EL (cell line): ENCODE measurements at regions not wholly inside any gene's neighbourhood (a gene's known extent, or its start where the extent isn't known, plus 50 kb on each side); places are given as distances from the start of the nearest gene placed in this dataset.

Source experiments
- DNase-seq: peaks from one replicate; pipeline ENCODE4 v3.0.0-alpha.2; 2016

DNA sequence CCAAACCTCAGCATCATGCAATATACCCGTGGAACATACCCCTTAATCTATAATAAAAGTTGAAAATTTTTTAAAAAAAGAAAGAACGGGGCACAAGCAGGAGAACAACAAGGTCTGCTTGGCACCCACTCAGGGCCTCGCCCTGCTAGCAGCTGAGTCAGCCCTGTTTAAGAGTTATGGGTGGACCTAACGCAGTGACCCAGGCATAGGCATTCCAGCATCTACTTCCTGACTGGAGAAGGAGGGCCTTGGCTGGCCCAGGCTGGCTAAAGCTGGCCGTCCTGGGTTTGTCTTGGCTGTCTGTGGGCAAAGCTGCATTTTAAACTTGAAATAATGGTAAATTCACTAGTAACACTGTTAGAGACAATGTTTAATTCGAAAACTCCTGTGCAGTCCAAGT is 236.7 kb upstream of the PGRMC2 start:
- peak; percentile 89 for DNase-seq

DNA sequence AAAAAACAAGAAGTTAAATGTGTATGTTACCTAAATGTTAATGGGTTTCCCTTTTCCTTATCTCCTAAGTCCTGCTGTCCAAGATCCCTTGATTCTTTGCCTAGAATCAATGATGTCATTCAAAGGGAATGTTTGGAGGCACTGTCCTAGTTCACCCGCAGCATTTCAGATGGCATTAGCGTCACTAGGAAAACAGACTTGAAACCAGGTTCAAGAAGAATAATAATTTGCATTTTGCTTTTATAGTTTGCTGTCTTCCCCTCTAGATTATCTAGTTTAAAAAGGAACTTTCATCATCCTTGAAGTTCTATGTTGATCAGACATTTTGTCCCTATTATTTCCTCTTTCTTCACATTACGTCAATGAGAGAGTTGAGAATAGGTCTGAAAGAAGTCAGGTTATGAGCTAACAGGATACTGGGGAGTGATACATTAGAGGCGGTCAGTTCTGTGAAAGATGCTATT is 234.1 kb upstream of the PGRMC2 start:
- DNase-seq: peak; percentile 80

GRCh38 chr4:128521156-128521555 is 233.5 kb upstream of the PGRMC2 start:
- no peak for DNase-seq

GRCh38 chr4:128519163-128519830 is 231.7 kb upstream of the PGRMC2 start:
- no peak for DNase-seq

- DNase-seq: peak; percentile 97
These were observed 230.3 kb upstream of the PGRMC2 start for GRCh38 chr4:128517739-128518510.

- DNase-seq: peak; percentile 59
These were observed 229.6 kb upstream of the PGRMC2 start for GRCh38 chr4:128517096-128517738.

- DNase-seq: peak; percentile 53
These were observed 228.8 kb upstream of the PGRMC2 start for GRCh38 chr4:128516301-128516969.

DNA sequence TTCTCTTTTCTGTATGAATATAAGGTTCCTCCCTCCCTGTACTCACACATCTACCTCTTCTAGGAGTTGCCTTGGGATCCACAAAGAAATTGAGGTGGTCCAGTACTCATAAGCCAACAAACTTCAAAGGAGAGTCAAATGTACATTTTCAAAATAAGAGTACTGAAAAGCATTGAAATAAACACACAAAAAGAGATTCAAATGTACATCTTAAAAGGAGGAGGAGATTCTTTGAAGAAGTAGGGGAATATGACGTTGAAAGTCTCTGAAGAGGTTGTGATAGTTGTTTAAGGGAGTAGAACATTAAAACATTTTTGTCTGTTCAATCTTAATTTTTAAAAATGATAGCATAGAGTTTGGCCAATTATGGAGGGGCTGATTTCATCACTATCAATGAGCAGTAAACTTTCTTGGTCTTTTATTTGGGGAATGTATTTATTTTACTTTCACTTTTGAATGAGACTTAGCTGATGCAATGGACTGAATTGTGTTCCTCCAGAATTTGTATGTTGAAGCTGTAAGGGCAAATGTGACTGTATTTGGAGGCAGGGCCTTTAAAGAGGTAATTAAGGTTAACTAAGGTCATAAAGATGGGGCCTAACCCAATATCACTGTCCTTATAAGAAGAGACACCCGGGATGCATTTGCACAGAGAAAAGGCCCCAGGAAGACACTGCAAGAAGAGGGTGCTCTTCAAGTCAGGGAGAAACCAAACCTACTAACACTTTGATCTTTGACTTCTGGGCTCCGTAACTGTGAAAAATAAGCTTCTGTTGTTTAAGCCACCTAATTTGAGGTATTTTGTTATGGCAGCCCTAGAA is 226.3 kb upstream of the PGRMC2 start:
- no peak for DNase-seq

DNA sequence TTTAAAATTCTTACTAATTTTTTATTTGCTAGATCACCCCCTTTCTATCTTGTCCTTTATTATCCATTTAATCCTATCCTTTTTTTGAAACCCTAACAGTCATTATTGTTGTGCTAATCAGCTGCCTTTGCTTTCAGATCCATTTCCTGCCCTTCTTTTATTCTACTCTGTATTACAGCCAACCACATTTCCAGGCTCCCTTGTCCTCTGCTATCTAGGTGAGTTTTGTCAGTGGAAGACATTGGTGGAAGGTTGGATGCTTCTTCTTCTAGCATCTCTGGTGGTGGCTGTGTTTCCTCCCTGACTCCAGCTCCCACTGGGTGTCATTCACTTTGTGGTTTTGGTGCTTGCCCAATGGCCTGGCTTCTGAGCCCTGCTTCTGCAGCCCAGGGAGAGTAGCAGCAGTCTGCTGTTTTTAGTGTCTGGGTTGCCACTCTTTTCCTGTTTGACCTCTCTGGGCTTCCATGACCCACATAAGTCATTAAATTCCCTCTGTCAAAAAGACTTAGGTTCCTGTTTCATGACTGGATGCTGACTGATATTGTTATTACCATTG is 225.2 kb upstream of the PGRMC2 start:
- DNase-seq: peak; percentile 47

GRCh38 chr4:128512161-128512560 is 224.5 kb upstream of the PGRMC2 start:
- peak; percentile 53 for DNase-seq

- DNase-seq: no peak
These were observed 223.2 kb upstream of the PGRMC2 start for GRCh38 chr4:128510850-128511249.

DNA sequence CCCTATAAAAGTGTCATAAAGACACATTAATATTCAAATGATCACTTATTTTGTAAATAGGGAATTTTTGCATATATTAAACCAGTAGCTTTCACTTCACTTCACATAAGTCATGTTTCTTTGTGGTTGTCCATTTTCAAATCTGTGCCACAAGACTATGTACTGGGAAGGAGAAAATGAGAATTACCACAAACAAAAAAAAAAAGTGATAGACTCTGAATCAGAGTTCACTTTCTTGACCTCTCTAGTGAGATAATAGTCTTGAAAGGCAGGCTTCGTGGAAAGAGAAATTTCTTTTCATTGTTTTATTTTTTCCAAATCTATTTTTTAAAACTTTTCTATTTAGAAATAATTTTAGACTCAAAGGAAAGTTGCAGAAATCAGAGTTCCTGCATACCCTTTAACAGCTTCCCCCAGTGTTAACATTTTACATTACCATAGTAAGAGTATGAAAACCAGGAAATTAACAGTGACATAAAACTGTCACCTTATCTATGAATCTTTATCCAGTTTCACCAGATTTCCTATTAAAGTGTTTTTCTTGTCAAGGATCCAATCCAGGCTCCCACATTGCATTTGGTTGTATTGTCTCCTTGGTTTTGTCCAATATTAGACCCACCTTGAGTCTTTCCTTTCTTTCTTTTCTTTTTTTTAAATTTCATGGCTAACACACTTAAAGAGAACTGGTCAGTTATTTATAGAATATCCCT is 215.4 kb upstream of the PGRMC2 start:
- DNase-seq: no peak

- DNase-seq: no peak
These were observed 213.6 kb upstream of the PGRMC2 start for GRCh38 chr4:128501239-128501638.

DNA sequence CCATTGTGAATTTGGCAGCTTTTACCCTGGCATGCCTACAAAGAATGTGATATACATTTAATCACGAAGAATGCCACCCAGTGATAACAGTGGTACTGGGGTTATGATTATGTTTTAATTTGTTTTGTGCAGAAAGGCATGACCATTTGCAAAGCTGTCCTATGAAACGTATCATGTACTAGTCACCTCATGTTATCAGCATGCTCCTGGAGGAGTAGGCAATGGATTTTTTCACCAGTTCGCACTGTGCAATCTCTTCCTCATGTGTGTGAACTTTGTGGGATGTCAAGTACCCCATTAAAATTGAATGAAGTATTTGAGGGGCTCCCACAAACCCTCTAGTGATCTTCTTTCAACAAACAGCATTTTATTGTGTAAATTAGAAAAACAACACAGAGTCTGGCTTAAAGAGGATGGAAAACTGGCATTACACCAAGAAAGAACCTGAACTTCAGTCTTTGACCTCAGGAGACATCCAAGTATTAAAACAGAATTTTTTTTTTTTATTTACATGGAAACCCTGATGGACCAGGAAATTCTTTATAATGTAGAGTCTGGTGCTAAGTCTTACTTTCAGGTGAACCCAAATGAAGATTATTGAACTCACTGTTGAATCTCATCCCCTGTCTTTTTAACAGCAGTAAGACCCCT is 200.6 kb upstream of the PGRMC2 start:
- no peak for DNase-seq

DNA sequence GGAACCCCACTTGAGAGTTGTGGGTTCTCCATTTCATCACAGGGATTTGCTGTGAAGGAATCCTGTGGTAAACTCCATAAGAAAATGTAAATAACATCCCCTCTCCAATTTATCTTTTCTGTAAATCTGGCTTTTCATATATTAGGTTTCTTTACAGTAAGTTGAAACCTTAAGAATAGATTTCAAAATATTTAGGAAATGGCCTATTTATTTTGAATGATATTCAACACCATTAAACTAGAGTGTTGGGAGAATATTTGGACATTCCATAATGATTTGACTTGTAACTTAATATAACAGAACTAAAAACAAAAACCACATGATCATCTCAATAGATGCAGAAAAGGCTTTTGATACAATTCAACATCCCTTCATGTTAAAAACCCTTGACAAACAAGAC is 197.3 kb upstream of the PGRMC2 start:
- DNase-seq: no peak

- DNase-seq: peak; percentile 7
These were observed 196.2 kb upstream of the PGRMC2 start for GRCh38 chr4:128483816-128484215.

DNA sequence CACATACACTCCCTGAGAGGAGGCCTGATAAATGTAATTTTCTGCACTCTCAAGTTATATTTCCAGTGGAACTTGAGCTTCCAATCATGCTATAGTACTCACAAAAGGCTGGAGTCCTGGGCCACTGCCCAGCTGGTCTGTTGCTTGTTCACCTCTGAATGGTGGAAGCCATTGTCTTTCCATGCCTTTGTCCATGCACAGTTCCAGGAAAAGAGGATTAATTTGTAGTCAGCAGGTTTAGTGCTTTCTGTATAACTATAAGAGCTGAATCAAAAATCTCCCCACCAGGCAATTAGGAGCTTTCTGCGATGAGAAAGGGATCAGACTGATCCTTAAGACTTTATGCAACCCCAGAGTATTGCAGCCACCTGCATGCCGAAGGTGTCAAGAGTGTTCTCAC is 195.4 kb upstream of the PGRMC2 start:
- no peak for DNase-seq

GRCh38 chr4:128481752-128482480 is 194.3 kb upstream of the PGRMC2 start:
- DNase-seq: no peak

- no peak for DNase-seq
These were observed 193.3 kb upstream of the PGRMC2 start for GRCh38 chr4:128480945-128481344.

- DNase-seq: no peak
These were observed 189.9 kb upstream of the PGRMC2 start for GRCh38 chr4:128477540-128477939.
